NCI-H510A treated with DMSO at 0.1 percent for 48 hours (cell line): ENCODE measurements at regions not wholly inside any gene's neighbourhood (a gene's known extent, or its start where the extent isn't known, plus 50 kb on each side); places are given as distances from the start of the nearest gene placed in this dataset.

ENCODE experiments used
- DNase-seq: peaks from one replicate; lab custom pipeline; 2025; lab: John Stamatoyannopoulos, UW

DNA sequence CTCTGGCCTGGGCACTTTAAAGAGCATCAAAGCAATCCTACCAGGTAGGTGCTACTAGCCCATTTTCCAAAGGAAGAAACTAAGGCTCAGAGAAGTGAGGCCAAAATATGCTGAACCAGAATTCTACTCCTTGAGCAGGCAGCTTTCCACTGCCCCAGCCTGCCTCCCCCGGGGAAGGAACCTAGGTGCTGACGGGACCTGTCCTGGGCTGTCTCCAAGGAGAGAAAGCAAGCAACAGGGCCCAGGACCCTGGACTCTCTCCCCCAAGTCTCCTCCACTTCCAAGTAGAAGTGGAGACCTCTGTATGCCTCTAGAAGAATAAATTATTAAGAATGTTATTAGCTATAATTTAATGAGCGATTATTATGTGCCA lies 159.5 kb downstream of the MRPL14 start:
- no peak for DNase-seq

DNA sequence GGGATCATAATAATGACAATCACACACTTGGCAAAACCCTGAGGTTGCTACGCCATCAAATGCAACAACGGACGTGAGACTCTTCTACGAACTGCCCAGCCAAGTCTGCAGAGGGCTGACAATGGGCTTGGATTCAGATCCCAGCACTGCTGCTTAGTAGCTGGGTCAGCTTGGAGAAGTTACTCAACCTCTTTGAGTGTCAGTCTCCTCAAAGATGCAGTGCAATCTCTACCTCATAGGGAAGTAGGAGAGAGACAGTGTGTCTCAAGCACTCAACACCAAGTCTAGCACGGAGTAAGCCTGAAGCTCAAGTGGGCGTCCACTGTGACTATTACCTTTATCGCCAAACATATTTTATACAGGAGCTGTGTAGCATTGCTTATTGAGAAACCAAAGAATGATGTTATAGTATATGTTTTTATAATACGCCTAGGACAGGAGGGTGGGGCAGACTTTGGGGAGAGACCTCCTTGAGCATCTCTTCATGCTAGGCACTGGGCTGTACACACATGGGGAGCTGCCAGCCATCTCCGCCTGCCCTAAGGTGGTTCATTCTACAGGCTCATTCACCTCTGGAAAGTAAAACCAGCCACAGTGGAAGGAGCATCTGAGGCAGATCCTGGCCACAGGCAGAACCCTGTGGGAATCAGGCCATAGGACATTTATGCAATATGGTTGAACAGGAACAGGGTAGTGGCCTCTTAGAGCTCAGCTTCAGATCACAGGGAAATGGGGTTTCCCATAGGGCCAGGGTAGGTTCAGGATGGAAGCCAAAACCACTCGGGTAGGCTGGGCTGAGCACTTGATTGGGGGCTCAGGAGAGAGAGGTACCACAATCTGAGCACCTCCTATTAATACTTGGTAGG lies 160.2 kb downstream of the MRPL14 start:
- no peak for DNase-seq

DNA sequence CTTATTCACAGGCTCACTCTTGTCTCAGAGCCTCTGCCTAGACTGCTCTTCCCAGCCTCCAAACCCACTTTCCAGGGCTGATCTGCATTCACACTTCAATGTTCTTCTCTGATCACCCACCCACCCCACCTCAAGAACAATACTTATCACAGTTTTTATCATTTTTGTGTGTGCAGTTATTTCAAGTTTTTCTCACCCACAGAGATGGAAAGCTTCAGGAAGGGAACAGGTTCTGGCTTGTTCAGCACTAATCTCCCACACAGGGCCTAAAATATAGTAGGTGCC lies 160.9 kb downstream of the MRPL14 start:
- no peak for DNase-seq

DNA sequence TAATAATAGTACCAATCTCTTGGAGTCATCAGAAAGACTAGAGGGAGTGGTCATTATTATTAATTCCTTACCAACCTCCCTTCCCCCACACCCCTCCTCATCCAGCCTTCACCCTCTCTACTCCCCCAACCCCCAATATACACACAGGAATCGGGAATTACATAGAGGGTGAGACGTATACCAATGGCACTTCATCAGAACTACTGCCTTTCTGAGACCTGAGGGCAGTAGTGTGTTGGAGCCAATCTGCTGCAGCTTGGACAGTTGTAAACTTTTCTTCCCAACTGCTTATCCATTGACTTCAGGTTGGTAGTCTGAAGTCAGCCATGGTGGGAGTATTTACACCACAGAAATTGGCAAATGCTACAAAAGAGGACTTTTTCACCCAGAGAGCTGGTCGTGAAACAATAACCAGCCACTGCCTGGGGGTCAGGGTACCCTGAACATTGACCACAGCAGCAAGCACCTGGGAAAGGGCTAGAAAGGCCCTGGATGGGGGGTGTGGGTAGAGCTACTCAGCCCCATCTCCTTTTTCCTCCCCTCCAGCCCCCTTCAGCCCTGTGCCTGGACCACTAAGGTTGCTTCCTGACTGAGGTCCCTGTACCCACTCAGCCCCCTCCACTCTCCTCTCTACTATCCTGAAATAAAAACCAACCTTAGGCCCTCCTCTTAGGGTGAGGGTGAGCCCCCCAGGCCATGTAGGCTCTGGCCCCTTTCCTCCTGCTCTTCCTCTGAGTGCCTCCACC lies 161.5 kb downstream of the MRPL14 start:
- DNase-seq: no peak

DNA sequence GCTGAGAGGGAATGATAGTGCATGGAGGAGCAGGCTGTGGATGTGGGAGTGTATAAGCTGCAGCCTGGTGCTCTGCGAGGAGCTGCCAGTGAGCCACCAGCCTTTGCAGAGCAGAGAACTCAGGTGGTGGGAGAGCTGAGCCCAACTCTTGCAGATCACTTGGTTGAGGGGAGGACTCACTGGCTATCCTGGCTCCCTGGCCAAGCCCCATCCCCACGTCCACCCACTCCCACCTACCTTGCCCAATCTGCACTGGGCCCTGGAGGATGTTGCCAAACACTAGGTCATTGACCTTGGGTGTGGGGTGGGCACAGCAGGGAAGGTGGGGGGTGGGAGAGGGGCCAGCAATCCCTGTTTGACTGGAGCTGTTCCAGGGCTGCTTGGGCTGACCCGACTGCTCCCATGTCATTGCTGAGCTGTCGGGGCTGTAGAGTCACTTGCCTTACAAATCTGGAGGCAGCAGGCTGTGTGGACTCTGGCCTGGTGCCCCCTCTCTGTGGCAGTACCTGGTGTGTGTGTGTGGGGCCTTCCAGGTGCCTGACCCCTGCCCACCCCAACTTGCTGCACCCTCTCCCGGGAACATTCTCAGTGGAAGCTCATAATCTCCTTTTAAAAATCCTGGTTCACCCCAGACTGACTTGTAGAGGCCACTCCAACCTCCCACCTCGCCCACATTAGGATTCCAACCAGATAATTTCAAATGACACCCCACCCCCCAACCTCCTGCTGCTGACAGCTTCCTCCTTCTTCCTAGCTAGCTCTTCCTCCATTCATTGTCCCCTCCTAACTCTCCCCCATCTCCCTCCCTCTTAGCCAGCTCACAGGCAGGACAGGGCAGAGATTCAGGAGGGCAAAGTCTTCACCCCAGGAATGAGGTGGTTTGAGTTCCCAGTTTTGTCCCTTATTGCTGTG lies 162.3 kb downstream of the MRPL14 start:
- DNase-seq: no peak

DNA sequence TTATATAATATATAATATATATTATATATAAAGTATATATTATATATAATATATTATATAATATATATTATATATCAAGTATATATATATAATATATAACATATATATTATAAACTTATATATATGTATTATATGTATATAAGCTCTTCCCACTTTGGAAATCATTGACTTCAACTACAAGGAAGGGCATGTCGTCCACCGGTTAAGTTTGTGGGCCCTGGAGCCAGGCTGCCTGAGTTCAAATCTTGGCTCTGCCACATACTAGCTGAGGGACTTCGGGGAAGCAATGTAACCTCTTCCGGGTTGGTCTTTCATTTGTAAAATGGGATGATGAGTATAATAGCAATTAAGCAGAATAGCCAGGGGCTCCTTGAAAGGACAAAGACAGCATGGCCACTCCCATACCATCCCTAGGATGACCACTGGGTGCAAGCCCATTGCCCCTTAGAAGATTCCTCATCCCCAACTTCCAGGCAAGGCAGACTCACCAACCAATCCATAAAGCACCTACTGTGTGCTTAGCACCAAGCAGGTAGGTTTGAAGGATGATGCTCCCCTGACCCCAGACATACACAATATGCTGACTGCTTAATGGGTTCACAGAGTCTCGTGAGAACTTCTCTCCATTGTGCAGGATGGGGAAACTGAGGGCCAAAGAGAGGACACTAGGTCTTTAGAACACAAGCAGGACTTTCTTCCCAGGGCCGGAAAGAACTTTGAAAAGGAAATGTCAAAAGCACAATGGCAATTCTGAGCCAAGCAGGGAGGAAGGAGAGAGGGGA lies 163.2 kb downstream of the MRPL14 start:
- no peak for DNase-seq

DNA sequence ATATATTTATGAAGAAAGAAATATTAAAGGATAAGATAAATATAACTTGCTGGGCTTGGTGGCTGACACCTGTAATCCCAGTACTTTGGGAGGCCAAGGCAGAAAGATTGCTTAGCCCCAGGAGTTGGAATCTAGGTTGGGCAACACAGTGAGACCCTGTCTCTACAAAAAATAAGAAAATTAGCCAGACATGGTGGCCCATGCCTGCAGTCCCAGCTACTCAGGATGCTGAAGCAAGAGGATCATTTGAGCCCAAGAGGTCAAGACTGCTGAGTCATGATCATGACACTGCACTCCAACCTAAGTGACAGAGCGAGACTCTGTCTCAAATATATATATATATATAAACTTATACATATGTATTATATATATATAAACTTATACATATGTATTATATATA lies 164.0 kb downstream of the MRPL14 start:
- DNase-seq: no peak

DNA sequence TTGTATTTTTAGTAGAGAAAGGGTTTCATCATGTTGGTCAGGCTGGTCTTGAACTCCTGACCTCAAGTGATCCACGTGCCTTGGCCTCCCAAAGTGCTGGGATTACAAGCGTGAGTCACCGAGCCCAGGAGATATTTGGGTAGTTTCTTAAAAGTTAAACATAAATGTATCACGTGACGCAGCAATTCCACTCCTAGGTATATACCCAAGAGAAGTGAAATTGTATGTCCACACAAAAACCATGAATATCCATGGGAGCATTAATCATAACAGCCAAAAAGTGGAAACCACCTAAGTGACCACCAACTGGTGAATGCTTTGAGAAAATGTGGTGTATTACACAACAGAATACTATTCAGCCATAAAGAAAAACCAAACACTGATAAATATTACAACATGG lies 164.8 kb downstream of the MRPL14 start:
- DNase-seq: no peak

DNA sequence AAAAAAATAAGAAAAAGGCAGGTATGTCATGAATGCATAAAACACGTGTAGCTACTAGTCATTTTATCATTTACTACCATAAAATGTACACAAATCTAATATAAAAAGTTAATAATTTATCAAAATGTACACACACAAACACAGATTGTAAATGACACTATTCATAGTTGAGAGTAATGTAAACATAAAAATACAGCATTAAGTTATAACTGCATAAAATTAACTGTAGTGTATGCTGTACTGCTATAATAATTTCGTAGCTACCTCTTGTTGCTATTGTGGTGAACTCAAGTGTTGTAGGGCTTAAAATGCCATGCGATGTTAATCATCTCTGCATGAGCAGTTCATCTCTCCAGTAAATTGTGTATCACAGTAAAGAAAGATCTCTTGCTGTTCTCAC lies 170.0 kb downstream of the MRPL14 start:
- no peak for DNase-seq

DNA sequence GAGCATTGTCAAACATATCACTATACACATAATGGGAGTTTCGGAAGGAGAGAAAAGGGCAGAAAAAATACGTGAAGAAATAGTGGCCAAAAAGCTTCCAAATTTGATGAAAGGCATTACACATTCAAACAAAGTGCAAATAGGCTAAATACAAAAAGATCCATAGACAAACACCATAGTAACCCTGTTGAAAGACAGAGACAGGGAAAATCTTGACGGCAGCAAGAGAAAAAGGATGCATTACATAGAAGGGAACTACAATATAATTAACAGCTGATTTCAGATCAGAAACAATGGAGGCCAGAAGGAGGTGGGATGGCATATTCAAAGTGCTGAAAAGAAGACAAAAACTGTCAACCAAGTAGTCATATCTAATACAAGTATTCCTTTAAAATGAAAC lies 170.8 kb downstream of the MRPL14 start:
- no peak for DNase-seq

DNA sequence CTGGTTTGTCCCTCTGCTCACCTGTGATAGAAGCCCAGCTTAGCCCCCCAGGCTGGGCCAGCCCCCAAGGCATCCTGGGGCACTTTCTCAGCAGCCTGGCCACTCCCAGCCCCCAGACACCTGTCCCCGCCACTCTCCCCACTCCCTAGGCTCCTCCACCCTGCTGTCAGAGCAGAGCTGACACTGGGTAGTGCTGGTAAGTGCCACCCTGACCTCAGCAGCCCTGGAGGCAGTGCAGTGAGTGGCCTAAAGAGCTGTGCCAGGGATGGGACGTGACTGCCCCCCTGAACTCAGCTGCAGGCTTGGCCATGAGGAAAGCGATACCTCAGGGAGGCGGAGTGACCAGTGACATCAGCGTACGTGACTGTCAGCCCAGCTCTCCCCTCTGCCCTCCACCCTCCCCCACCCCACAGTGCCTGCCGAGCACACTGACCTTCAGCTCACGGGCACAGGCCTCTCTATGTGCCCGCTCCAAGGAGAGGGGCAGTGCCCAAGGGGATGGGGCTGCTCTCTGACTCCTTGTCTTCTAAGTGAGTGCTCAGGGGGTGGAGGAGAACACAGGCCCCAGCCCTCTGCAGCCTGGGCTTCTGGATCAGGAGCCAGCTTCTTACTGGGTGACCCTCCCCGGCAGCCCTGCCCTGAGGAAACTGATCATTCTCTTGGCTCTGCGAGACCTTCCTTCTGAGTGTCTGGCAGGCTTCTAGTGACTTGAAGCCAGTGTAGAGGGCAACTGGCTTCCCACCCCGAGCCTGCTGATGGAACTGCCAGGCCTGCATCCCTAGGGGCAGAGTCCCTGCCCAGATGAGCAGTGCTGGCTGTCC lies 172.7 kb downstream of the MRPL14 start:
- DNase-seq: no peak

DNA sequence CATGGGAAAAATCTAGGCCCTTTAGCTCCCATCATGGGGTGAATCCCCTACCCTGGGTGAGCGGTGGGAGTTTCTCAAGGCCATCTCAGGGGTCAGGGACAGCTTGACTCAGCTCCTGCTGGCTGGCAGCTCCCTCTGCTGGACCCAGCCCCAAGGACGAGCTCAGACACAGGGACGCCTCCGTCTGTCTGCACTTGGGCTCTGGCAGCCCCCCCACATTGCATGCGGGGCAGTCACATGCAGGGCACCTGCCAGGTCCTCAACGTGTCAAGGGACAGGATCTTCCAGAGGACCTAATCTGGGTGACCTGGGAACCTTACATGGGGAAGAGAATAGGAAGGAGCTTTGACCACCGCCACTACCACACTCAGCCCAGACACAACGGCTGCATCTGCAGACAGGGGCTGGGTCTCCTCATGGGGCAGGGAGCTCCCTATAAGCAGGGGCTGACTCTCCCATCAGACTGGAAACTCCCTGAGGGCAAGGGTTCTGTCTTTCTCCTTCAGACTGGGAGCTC lies 173.4 kb downstream of the MRPL14 start:
- DNase-seq: no peak

DNA sequence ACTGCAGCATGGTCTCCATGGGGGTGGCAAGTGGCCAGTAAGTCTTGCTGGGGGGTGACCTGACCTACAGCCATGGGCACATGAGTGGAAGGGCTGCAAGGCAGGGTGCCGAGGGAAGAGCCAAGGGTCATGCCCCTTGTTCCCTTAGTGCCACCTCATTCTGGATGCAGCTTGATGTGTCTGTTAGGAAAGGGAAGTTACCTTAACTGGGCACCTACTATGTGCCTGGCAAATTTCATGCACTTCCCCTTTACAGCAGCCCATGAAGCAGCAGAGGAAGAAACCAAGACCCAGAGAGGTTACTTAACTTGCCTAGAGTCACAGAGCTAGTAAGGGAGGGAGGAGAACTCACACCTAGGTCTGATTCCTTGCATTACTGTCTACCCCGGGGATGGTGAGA lies 174.0 kb downstream of the MRPL14 start:
- no peak for DNase-seq

DNA sequence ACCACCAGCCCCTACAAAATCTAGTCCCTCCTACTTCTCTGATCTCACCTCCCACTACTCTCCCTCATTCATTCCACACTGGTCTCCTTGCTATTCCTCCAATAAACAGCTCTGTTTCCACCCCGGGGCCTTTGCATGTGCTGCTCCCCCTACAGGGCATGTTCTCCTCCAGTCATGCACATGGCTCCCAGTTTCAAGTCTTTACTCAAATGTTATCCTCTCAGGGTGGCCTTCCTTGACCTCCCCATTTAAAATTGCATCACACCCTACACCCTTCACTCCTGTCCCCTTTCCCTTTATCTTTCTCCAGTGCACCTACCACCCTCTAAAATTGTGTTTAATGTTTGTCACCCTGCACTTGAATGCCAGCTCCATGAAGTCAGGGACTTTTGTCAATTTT lies 174.5 kb downstream of the MRPL14 start:
- DNase-seq: no peak

DNA sequence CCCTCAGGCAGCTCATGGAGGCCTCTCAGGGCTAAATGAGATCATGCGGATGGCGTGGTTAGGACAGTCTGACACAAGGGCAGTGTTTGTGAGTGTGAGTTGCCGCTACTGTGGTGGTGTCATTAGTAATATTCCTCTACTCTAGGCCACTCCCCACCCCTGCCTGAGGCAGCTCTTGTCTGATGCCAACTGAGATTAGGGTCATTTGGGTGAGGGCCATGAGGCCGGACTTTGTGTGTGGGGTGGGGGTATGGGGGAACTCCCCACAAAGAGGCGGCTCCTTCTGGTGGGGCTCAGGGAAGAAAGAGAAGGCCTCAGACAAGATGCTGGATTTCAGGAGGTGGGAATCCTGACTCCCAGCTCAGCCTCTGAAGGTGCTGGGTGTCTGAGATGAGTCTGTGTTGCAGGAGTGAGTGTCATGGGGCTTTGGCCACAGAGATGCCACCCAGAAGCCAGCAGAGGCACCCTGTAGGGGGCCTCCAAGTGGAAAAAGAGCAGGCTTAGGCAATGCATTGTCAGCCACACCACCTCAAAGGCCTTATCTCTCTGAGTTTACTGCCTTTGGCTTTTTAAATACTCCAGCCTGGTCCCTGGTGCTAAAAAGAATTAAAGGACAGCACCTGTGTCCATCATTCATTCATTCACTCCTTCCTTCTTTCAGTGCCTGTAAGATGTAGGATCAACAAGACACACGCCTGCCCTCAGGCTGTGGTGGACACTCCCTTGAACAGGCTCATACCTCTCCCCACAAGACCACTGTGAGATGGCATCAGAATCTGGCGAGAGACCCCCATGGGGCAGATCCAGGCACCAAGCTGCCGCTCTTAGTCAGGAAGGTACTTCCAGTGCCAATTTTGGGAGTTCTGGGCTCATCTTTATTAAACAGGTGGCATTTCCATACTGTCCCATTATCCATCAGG lies 175.2 kb downstream of the MRPL14 start:
- DNase-seq: no peak

DNA sequence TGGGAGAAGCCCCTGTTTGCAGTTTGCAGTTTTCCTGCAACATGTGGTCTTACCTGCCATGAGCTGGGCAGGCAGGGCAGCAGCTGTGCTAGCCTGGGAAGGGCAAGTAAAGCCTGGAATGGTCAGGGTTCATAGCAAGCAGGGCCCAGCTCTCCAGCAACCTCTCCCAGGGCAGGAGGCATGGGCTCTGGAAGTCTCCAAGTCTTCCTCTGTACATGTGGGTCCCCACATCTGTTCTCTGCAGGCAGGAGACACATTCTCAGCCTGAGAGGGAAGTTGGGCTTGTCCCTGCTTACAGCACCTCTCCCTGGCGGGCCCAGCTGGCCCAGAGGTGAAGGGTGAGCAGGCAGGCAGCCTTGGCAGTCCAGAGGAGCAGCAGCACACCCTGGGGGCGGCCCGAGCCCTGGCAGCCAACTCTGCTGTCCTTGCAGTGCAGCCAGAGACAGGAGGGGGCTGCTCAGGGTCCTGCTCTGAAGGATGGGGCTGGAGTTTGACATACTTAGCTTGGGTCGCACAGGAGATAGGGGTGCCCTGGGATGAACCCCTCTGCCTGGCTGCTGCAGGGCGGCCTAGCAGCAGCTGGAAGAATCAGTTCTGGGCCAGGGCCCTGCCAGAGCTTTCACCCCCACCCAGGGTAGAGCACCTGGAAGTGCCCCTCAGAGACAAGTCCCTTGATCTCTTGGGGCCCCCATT lies 176.0 kb downstream of the MRPL14 start:
- DNase-seq: no peak

DNA sequence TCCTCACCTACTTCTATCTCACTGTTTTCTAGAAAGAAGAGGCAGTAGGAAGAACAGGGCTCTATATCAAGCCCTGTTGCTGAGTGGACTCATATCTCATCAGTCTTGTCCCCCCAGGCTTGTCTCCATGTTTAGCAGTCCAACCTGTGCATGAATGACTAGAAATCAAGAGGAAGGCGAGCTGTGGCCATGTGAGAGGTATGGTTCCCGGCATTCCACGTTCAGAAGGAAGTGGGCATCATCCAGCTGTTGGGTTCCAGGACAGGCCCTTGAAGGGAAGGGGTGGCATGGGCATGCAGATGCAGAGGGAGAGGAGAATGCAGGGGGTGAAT lies 176.6 kb downstream of the MRPL14 start:
- no peak for DNase-seq

DNA sequence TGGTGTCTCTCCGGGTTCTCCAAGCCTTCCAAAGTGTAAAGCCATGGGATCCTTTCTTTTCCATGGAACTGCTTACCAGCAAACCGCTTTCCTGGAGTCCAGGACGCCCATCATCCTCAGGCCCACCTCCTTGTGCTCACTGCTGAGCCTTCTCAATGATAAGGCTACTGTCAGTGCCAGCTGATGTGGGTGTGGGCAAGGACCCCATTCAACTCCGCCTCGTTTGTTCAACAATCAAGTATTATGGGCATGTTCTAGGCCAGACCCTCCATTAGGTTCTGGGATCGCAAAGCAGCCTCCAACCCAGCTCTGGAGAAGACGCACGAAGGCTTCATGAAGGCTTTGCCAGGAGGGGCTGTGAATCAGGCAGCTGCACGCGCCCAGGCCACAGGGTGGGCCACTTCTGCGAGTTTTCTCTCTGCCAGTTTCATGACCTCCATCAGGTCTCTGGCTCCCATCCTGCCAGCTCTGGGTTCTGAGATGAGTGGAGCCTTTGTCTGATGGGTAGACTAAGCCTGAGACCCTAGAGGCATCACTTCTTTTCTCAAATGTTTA lies 177.1 kb downstream of the MRPL14 start:
- DNase-seq: no peak

DNA sequence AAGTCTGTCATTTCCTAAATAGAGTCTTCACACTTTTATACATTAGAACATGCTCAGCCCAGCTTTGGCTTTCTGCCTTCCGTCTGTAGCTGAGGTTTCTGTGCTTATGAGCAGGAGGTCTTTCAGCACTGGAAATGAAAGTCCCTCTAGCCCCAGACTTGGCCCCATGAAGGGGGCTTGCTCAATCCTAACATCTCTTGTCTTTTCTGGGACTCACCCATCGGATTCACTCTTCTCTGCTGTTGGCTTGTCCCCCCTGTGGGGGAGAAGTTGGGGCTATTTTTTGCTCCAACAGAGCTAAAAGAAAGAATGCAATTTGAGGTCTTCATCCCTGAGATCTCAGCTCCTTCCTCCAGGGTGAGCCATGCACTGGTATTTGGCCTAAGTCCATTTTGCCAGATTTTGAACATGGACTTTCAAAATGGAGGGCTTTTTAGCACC lies 177.7 kb downstream of the MRPL14 start:
- DNase-seq: no peak
